C4-2B (cell line): ENCODE measurements at regions not wholly inside any gene's neighbourhood (a gene's known extent, or its start where the extent isn't known, plus 50 kb on each side); places are given as distances from the start of the nearest gene placed in this dataset.

Source experiments
- CTCF ChIP-seq: fragments of 450-650 bp; conservative IDR thresholded peaks from 2 replicates; pipeline ENCODE4 v1.5.1; 2017; ENCODE audit warnings: mild to moderate bottlenecking
- ZFX ChIP-seq: fragments of 450-650 bp; IDR thresholded peaks from 2 replicates; pipeline ENCODE4 v1.6.1; 2017

GRCh38 chr2:88875736-88876135 is 184.3 kb downstream of the RPIA start:
- TF ChIP-seq CTCF (no peak), ZFX (no peak)
